Fibroblast of villous mesenchyme (primary cell): ENCODE measurements at regions not wholly inside any gene's neighbourhood (a gene's known extent, or its start where the extent isn't known, plus 50 kb on each side); places are given as distances from the start of the nearest gene placed in this dataset.
A peak's percentile ranks its signal among the peaks of the same experiment; 100 is the strongest.

Source experiments
- DNase-seq: peaks from one replicate; pipeline ENCODE4 v3.0.0-alpha.2; 2010; ENCODE audit warnings: low read depth
- H3K4me3 ChIP-seq: 2 replicates; pipeline ENCODE4 v1.5.1; 2011; ENCODE audit warnings: low read depth, mild to moderate bottlenecking, low read length
- TF ChIP-seq, protein P1 (sequence below): IDR thresholded peaks from 2 replicates; pipeline ENCODE4 v1.5.1; 2012; ENCODE audit warnings: low read depth, mild to moderate bottlenecking, low read length; ENCODE audit not compliant: insufficient read depth

DNA sequence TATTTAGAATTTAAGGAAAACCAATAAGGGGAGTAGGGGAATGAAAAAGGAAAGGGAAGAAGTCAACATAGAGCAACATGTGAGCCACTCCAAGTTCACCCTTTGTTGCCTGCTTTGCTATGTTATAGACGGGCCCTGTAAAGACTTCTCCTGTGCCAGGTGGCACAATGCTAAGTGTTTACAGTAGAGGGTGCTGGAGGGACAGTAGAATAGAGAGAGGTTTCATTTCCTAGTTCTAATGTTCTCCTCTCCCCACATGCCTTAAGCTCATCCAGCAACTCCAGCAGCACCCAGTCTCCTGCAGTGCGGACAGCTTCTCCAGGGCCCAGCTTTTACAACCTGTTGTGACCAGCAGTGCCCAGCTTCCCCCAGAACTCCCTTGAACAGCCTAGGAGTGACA, 468.0 kb downstream of the HS3ST3B1 start:
- TF ChIP-seq, protein P1, sequence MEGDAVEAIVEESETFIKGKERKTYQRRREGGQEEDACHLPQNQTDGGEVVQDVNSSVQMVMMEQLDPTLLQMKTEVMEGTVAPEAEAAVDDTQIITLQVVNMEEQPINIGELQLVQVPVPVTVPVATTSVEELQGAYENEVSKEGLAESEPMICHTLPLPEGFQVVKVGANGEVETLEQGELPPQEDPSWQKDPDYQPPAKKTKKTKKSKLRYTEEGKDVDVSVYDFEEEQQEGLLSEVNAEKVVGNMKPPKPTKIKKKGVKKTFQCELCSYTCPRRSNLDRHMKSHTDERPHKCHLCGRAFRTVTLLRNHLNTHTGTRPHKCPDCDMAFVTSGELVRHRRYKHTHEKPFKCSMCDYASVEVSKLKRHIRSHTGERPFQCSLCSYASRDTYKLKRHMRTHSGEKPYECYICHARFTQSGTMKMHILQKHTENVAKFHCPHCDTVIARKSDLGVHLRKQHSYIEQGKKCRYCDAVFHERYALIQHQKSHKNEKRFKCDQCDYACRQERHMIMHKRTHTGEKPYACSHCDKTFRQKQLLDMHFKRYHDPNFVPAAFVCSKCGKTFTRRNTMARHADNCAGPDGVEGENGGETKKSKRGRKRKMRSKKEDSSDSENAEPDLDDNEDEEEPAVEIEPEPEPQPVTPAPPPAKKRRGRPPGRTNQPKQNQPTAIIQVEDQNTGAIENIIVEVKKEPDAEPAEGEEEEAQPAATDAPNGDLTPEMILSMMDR = no peak
- H3K4me3 ChIP-seq = no peak overlapping the region
- no peak for DNase-seq

GRCh38 chr17:14762736-14763479, 462.0 kb downstream of the HS3ST3B1 start:
- no peak for DNase-seq
- TF ChIP-seq, protein P1 = no peak
- H3K4me3 ChIP-seq = no peak overlapping the region

GRCh38 chr17:14760719-14761411, 460.0 kb downstream of the HS3ST3B1 start:
- TF ChIP-seq, protein P1 = no peak
- H3K4me3 ChIP-seq = no peak overlapping the region
- no peak for DNase-seq

GRCh38 chr17:14760212-14760611, 459.3 kb downstream of the HS3ST3B1 start:
- TF ChIP-seq, protein P1 = no peak
- H3K4me3 ChIP-seq = no peak overlapping the region
- DNase-seq = no peak

DNA sequence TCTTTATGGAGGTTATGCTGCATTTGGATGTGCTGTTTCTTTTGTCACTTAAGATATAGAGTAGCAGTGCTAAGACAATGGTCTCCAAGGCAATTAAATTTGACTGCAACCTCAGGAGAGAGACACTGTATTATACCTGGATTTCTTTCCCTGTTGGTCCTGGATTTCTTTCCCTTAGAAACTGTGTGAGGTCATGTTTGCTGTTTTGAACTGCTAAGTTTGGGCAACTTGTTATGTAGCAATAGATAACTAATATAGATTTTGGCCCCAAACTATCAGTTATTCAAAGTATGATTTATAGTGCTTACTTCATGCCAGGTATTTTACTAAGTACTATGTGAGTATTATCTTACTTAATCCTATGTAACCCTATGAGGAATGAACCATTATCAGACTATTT, 458.4 kb downstream of the HS3ST3B1 start:
- TF ChIP-seq, protein P1 = no peak
- DNase-seq = no peak
- H3K4me3 ChIP-seq = no peak overlapping the region

- TF ChIP-seq, protein P1 = no peak
- no peak overlapping the region for H3K4me3 ChIP-seq
- DNase-seq = no peak
Measured at GRCh38 chr17:14756479-14756878, 455.6 kb downstream of the HS3ST3B1 start.

DNA sequence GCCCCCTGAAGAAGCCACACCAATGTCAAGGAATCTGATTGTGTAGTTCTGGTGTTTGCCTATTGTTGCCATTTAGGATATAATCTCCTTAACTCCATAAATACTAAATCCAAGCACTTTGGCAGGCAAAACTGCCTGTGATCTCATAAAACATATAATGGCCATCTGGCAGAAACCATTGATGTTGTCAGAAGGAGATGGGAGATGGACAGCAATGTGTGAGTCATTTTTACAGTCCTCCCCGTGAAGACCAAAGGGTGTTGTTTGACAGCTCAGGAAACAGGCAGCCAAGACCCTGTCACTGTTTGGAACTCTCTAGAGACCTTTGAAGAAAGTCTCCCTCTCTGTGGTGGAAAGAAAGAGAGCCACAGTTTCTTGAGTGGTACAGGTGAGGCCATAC, 454.1 kb downstream of the HS3ST3B1 start:
- TF ChIP-seq, protein P1 = no peak
- DNase-seq = peak; percentile 12
- H3K4me3 ChIP-seq = no peak overlapping the region
